GM12891 (cell line): ENCODE measurements at regions not wholly inside any gene's neighbourhood (a gene's known extent, or its start where the extent isn't known, plus 50 kb on each side); places are given as distances from the start of the nearest gene placed in this dataset.
"Not testable (repeated sequence)": the region's sequence is repeated elsewhere in the genome, so short reads cannot be mapped to it uniquely, and the experiment has no call there.

Experiments used
- DNase-seq: peaks from one replicate; pipeline ENCODE4 v3.0.0; 2011; ENCODE audit warnings: low spot score; ENCODE audit not compliant: insufficient read length
- FAIRE-seq: peaks from 2 replicates; lab custom pipeline; 2011; peaks lifted over from hg19 to GRCh38; lab: Jason Lieb, UNC
- PAX5 ChIP-seq: IDR thresholded peaks from 2 replicates; pipeline ENCODE4 v1.6.1; 2011; ENCODE audit warnings: low read length, moderate library complexity, mild to moderate bottlenecking; ENCODE audit not compliant: insufficient read depth, severe bottlenecking
- POLR2A ChIP-seq: IDR thresholded peaks from 2 replicates; pipeline ENCODE4 v1.6.1; 2011; ENCODE audit warnings: low read depth, low read length, control low read depth
- POLR2AphosphoS5 ChIP-seq: IDR thresholded peaks from 2 replicates; pipeline ENCODE4 v1.6.1; 2011; ENCODE audit warnings: low read depth, low read length, control low read depth
- POU2F2 ChIP-seq: IDR thresholded peaks from 2 replicates; pipeline ENCODE4 v1.6.1; 2011; ENCODE audit warnings: low read depth, mild to moderate bottlenecking, control low read depth, low read length, moderate library complexity
- SPI1 ChIP-seq: IDR thresholded peaks from 2 replicates; pipeline ENCODE4 v1.6.1; 2011; ENCODE audit warnings: low read depth, low read length, control low read depth
- TAF1 ChIP-seq: IDR thresholded peaks from 2 replicates; pipeline ENCODE4 v1.6.1; 2011; ENCODE audit warnings: low read depth, low read length, control low read depth

DNA sequence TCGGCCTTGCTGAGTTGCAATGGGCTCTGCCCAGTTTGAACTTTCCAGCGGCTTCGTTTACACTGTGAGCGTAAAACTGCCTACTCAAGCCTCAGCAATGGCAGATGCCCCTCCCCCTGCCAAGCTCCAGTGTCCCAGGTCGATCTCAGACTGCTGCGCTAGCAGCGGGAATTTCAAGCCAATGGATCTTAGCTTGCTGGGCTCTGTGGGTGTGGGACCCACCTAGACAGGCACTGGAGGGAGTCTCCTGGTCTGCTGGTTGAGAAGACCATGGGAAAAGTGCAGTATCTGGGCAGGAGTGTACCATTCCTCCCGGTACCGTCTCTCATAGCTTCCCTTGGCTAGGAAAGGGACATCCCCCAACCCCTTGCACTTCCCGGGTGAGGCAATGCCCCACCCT is 88.2 kb downstream of the KLHL28 start:
- DNase-seq = no peak
- TF ChIP-seq POU2F2 (no peak), SPI1 (no peak), POLR2AphosphoS5 (no peak), PAX5 (no peak), POLR2A (no peak), TAF1 (no peak)

DNA sequence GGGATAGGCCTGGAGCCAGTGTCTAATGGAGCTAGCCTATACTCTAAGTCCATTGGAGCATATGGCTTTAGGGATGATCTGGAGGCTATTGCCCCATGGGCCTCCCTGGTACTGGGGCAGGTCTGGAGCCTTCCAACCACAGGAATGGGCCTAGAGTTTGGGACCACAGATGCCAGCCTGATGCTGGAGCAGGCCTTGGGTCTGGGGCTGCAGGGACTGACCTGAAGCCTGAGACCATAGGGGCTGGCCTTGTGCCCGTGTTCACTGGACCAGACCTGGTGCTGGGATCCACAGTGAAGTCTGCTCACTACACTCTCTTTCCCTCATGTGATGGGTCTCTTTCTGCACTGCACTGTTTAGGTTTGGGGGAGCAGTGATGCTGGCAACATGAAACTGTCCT is 95.0 kb downstream of the KLHL28 start:
- TF ChIP-seq TAF1 (no peak), POLR2AphosphoS5 (no peak), POLR2A (no peak), POU2F2 (no peak), PAX5 (no peak), SPI1 (no peak)
- no peak for DNase-seq
- no peak for FAIRE-seq

More for the DNA sequence above, 88.2 kb downstream of the KLHL28 start:
- no peak for FAIRE-seq

- TF ChIP-seq PAX5 = no peak
- no peak for TF ChIP-seq POLR2A
- TF ChIP-seq POLR2AphosphoS5 = no peak
- no peak for TF ChIP-seq POU2F2
- no peak for TF ChIP-seq TAF1
- TF ChIP-seq SPI1 = no peak
- DNase-seq = no peak
- FAIRE-seq = no peak
Observed at GRCh38 chr14:44866322-44866721, 95.4 kb downstream of the KLHL28 start.

DNA sequence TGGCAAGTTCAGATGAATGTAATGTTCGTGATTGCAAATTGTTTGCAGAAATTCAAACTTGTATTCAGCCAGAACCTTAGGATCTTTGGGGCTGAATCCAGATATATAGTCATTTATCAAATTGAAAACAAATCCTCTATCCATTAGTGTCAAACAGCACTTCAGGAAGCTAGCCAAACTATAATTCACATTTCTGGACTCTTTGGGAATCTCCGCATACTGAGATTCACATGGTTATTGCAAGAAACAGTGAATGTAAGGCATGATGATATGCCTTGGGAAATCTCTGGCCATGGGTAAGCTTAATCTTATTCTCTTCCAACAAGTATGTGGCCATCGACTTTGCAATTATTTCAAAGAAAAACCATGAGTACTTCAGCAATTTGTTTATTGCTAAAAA is 98.5 kb downstream of the KLHL28 start:
- FAIRE-seq (no peak), DNase-seq (no peak)
- TF ChIP-seq TAF1 = no peak
- no peak for TF ChIP-seq POLR2AphosphoS5
- no peak for TF ChIP-seq PAX5
- no peak for TF ChIP-seq POU2F2
- no peak for TF ChIP-seq SPI1
- TF ChIP-seq POLR2A = no peak

DNA sequence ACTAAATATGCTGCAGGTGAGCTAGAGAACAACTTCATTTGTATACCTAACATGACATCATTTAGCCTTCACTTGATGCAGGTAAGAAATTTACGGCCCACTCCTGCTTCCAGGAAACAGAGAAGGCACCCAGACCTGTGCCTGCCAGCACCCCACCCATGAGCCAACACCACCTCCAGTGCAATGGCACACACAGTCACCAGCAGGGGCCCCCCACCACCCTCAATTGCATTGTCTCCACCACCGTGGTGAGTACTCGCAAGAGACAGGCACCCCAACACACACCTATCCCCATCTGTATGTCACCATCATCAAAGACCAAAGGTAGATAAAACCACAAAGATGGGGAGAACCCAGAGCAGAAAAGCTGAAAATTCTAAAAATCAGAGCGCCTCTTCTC is 107.6 kb downstream of the KLHL28 start:
- FAIRE-seq (no peak), DNase-seq (no peak)
- no peak for TF ChIP-seq SPI1
- TF ChIP-seq POLR2A = no peak
- TF ChIP-seq POU2F2 = no peak
- TF ChIP-seq PAX5 = no peak
- TF ChIP-seq TAF1 = no peak
- TF ChIP-seq POLR2AphosphoS5 = no peak

GRCh38 chr14:44847526-44848309 is 114.0 kb downstream of the KLHL28 start:
- no peak for FAIRE-seq

DNA sequence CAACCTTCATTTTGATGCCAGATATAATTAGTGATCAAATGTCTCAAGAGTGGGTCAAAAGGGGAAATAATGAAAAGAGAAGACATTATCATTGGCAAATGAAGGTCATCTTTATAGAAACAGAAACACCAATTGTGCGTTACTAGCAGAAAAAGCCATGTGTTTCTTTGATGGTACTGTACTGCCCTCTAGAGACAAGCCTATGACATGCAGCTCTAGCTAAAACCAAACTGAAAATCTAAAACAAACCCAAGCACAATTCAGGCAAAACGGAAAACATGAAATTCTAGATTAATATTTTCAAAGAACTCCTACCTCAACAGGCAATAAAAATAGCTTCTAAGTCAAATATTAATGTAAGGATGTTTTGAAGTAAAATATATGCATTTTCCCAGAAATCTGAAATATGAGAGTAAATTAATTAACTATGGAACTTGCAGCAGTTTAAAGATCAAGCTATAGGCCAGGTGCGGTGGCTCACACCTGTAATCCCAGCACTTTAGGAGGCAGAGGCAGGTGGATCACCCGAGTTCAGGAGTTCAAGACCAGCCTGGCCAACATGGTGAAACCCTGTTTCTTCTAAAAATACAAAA is 115.4 kb downstream of the KLHL28 start:
- FAIRE-seq (peak; percentile 78), DNase-seq (peak; percentile 20)
- TF ChIP-seq POLR2AphosphoS5 = no peak
- TF ChIP-seq POU2F2 = no peak
- no peak for TF ChIP-seq SPI1
- TF ChIP-seq PAX5 = no peak
- no peak for TF ChIP-seq POLR2A
- no peak for TF ChIP-seq TAF1

More at GRCh38 chr14:44847526-44848309, 114.0 kb downstream of the KLHL28 start:
- DNase-seq = no peak
- TF ChIP-seq SPI1 (no peak), TAF1 (no peak), POU2F2 (no peak), POLR2A (no peak), POLR2AphosphoS5 (no peak), PAX5 (no peak)

GRCh38 chr14:44835928-44836327 is 125.8 kb downstream of the KLHL28 start:
- not testable (repeated sequence) for DNase-seq, FAIRE-seq

DNA sequence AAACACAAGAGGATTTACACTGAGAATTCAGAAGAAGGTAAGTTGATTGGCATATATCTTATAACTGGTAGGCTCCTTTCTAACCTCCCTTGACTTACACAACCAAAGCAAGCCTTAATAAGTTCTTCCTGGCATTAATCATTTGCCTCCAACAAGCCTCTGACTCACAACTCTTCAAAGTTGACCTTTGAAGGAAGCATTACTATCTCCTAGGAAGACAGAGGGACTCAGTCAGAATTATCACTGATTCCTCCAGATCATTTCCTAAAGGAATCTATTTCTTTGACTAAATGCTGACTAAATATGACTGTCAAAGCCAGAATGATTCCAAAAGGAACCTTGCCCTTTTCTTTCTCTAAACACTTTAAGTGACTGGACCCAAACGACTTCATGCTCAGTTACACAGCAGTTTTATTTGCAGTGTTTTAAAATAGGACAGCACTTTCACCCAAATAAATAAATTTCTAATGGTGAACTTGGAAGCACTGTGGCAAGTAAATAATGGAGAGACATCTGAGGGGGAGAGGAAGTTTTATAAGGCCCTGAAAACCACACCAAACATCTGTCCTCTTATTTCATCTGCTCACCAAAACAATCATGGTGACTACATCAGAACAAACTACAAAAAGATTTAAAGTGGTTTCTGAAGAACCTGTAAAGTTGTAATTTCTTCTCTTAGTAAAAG is 128.2 kb downstream of the KLHL28 start:
- DNase-seq = no peak
- TF ChIP-seq SPI1 (no peak), POLR2A (no peak), POLR2AphosphoS5 (no peak), TAF1 (no peak), POU2F2 (no peak), PAX5 (no peak)
- no peak for FAIRE-seq
